K562 (cell line): ENCODE measurements at regions not wholly inside any gene's neighbourhood (a gene's known extent, or its start where the extent isn't known, plus 50 kb on each side); places are given as distances from the start of the nearest gene placed in this dataset.
"Not testable (repeated sequence)": the region's sequence is repeated elsewhere in the genome, so short reads cannot be mapped to it uniquely, and the experiment has no call there.

ENCODE experiments used
- ATAC-seq: fragments of 200-7000 bp; cut with Tn5 transposase; 3 replicates; pipeline ENCODE4 v1.9.1; 2020; ENCODE audit warnings: moderate library complexity
- BruUV-seq: library from RNA; stranded (reverse); fragments of 400-500 nt; replicated peaks from 2 replicates; lab custom pipeline; 2021; lab: Mats Ljungman, UMichigan
- CTCF ChIA-PET: fragments of 300-600 bp; formaldehyde crosslinking; extraction: SDS; loops from one replicate; lab custom pipeline; 2021; ENCODE audit warnings: low intra/inter-chr PET ratio; lab: Yijun Ruan, JAX
- POLR2A ChIA-PET: fragments of 300-600, 350-650 bp; sonication (Branson Sonifier 250); formaldehyde crosslinking; extraction: SDS; loops from one replicate; lab custom pipeline; 2021; ENCODE audit warnings: antibody characterized with exemption, inconsistent platforms; lab: Yijun Ruan, JAX
- DNase-seq, 4 experiments: peaks; one replicate each; pipeline versions ENCODE4 v3.0.0 to v3.0.0-alpha.2; 2011 to 2018; ENCODE audit warnings: low spot score in 3 of 4, mixed read lengths in 3 of 4; ENCODE audit errors: extremely low read depth in 1 of 4
- FAIRE-seq: peaks from 2 replicates; lab custom pipeline; 2011; peaks lifted over from hg19 to GRCh38; lab: Jason Lieb, UNC
- H2AFZ ChIP-seq: 2 replicates; pipeline ENCODE4 v1.6.0; 2011; ENCODE audit warnings: low read depth, low read length, control low read depth, inconsistent platforms
- H3K27ac ChIP-seq: fragments of 200-600 bp; 3 replicates; pipeline ENCODE4 v1.8.0; 2011; ENCODE audit warnings: low read depth, mild to moderate bottlenecking, control low read depth, inconsistent platforms, low read length, moderate library complexity, mixed read lengths; ENCODE audit errors: extremely low read depth
- H3K27me3 ChIP-seq, 2 experiments: fragments of 300-600 bp in 1 of 2; 2 replicates in 1 of 2; 3 replicates in 1 of 2; pipeline versions ENCODE4 v1.6.0 to v1.8.0; 2011; ENCODE audit warnings: inconsistent platforms in 2 of 2, low read length in 2 of 2, mild to moderate bottlenecking in 1 of 2, mixed read lengths in 1 of 2, moderate library complexity in 1 of 2; ENCODE audit not compliant: control insufficient read depth in 2 of 2, insufficient read depth in 2 of 2
- H3K36me3 ChIP-seq: fragments of 300-600 bp; 3 replicates; pipeline ENCODE4 v1.8.0; 2011; ENCODE audit warnings: mild to moderate bottlenecking, low read length, inconsistent platforms; ENCODE audit not compliant: control insufficient read depth, insufficient read depth
- H3K4me1 ChIP-seq, 2 experiments: fragments of 200-600 bp in 1 of 2; replicated peaks in 1 of 2; 2 replicates in 1 of 2; 3 replicates in 1 of 2; pipeline versions ENCODE4 v1.5.1 to v1.8.0; 2011; ENCODE audit warnings: inconsistent platforms in 2 of 2, low read length in 2 of 2, mild to moderate bottlenecking in 1 of 2, mixed read lengths in 1 of 2, moderate library complexity in 1 of 2; ENCODE audit not compliant: control insufficient read depth in 2 of 2, insufficient read depth in 2 of 2
- H3K4me2 ChIP-seq: 2 replicates; pipeline ENCODE4 v1.6.1; 2011; ENCODE audit warnings: low read length, control low read depth, inconsistent platforms, mixed read lengths; ENCODE audit not compliant: insufficient read depth
- H3K4me3 ChIP-seq: fragments of 200-600 bp; sonication (generic), shearing (Covaris generic); 2 replicates; pipeline ENCODE4 v1.5.1; 2016; ENCODE audit warnings: control low read depth, inconsistent platforms
- H3K79me2 ChIP-seq: fragments of 200-600 bp; 3 replicates; pipeline ENCODE4 v1.8.0; 2011; ENCODE audit warnings: low read length, inconsistent platforms; ENCODE audit not compliant: control insufficient read depth, insufficient read depth
- H3K9ac ChIP-seq, 2 experiments: 2 replicates each; pipeline versions ENCODE4 v1.6.0 to v1.6.1; 2011; ENCODE audit warnings: low read depth in 2 of 2, low read length in 2 of 2, control low read depth in 1 of 2, inconsistent platforms in 1 of 2, mild to moderate bottlenecking in 1 of 2, mixed read lengths in 1 of 2; ENCODE audit not compliant: insufficient read depth in 1 of 2
- H3K9me1 ChIP-seq: one replicate; pipeline ENCODE4 v1.6.0; 2011; ENCODE audit warnings: inconsistent platforms, mild to moderate bottlenecking, low read length, moderate library complexity; ENCODE audit not compliant: control insufficient read depth, insufficient read depth
- H3K9me3 ChIP-seq: replicated peaks from 2 replicates; pipeline ENCODE4 v1.5.1; 2011; ENCODE audit warnings: low read depth, low read length, inconsistent platforms; ENCODE audit not compliant: control insufficient read depth, insufficient read depth
- H4K20me1 ChIP-seq: replicated peaks from 2 replicates; pipeline ENCODE4 v1.6.1; 2011; ENCODE audit warnings: low read length, inconsistent platforms, mixed read lengths; ENCODE audit not compliant: control insufficient read depth, insufficient read depth
- DPF2 ChIP-seq: fragments of 450-650 bp; IDR thresholded peaks from 2 replicates; pipeline ENCODE4 v1.6.1; 2016
- NKRF ChIP-seq: fragments of 450-650 bp; IDR thresholded peaks from 2 replicates; pipeline ENCODE4 v1.6.1; 2016; ENCODE audit warnings: borderline replicate concordance
- ZNF431 ChIP-seq: sonication (generic); formaldehyde crosslinking; IDR thresholded peaks from 2 replicates; pipeline ENCODE4 v1.8.0; 2022; ENCODE audit warnings: mild to moderate bottlenecking, missing genetic modification reagents
- WGBS: fragments of 100-300 bp; shearing (Covaris generic); methylation state at CpG from one replicate; pipeline ENCODE4 v1.1.6; 2016; ENCODE audit warnings: low coverage, mixed read lengths; ENCODE audit not compliant: insufficient coverage; ENCODE audit errors: missing lambda C conversion rate; 5-methylcytosine and 5-hydroxymethylcytosine counted together
- in situ Hi-C: fragments of 300-500 bp; cut with MboI; formaldehyde crosslinking; loops from 4 replicates; pipeline ENCODE4 v1.15.0; 2018; ENCODE audit warnings: inconsistent platforms, mixed read lengths
- intact Hi-C: fragments of 100-400 bp; cut with micrococcal nuclease; formaldehyde crosslinking; loops from 2 replicates; pipeline ENCODE4 v1.14.2; 2022
- TF ChIP-seq, protein P1 (sequence below): fragments of 450-650 bp; IDR thresholded peaks from 2 replicates; pipeline ENCODE4 v1.6.1; 2017; ENCODE audit warnings: antibody characterized with exemption

- TF ChIP-seq, protein P1, sequence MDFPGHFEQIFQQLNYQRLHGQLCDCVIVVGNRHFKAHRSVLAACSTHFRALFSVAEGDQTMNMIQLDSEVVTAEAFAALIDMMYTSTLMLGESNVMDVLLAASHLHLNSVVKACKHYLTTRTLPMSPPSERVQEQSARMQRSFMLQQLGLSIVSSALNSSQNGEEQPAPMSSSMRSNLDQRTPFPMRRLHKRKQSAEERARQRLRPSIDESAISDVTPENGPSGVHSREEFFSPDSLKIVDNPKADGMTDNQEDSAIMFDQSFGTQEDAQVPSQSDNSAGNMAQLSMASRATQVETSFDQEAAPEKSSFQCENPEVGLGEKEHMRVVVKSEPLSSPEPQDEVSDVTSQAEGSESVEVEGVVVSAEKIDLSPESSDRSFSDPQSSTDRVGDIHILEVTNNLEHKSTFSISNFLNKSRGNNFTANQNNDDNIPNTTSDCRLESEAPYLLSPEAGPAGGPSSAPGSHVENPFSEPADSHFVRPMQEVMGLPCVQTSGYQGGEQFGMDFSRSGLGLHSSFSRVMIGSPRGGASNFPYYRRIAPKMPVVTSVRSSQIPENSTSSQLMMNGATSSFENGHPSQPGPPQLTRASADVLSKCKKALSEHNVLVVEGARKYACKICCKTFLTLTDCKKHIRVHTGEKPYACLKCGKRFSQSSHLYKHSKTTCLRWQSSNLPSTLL: no peak
- TF ChIP-seq NKRF (no peak), DPF2 (no peak)
Measured at GRCh38 chr6:150492941-150493340, 106.7 kb upstream of the PLEKHG1 start (continued).

- H3K4me1 ChIP-seq, H3K36me3 ChIP-seq, FAIRE-seq, DNase-seq, in situ Hi-C loops, POLR2A ChIA-PET, H3K27ac ChIP-seq, H2AFZ ChIP-seq, H3K9me1 ChIP-seq, H3K9ac ChIP-seq, H3K4me2 ChIP-seq, intact Hi-C loops, CTCF ChIA-PET, H3K79me2 ChIP-seq, H3K4me3 ChIP-seq, BruUV-seq, H3K9me3 ChIP-seq, H4K20me1 ChIP-seq, ATAC-seq: not testable (repeated sequence)
- 0% methylated on average over 2 of the region's 2 CpGs for WGBS
- 0 out of 2 replicates have a peak, but pooled peaks have one; percentile 32 for TF ChIP-seq ZNF431 (CRISPR knock-in tag)
- peaks cover 2 to 13% of the 10 kb centered on the region in 2 experiments; a peak in 3 of 5 replicates for H3K27me3 ChIP-seq
Measured at GRCh38 chr6:150493552-150493951, 106.1 kb upstream of the PLEKHG1 start.
